Kasumi-1 (cell line): ENCODE measurements at regions not wholly inside any gene's neighbourhood (a gene's known extent, or its start where the extent isn't known, plus 50 kb on each side); places are given as distances from the start of the nearest gene placed in this dataset.
A peak's percentile ranks its signal among the peaks of the same experiment; 100 is the strongest.

Source experiments
- DNase-seq, 2 experiments: peaks; one replicate each; lab custom pipeline; 2025; lab: John Stamatoyannopoulos, UW

- no peak for DNase-seq
Observed at GRCh38 chr1:193513032-193513431, 326.6 kb upstream of the B3GALT2 start.

- no peak for DNase-seq
Observed at GRCh38 chr1:193504920-193505319, 318.5 kb upstream of the B3GALT2 start.

GRCh38 chr1:193498088-193498655, 311.8 kb upstream of the B3GALT2 start:
- no peak for DNase-seq

GRCh38 chr1:193494368-193494767, 308.0 kb upstream of the B3GALT2 start:
- DNase-seq, result no peak

- DNase-seq, result no peak
Observed at GRCh38 chr1:193489191-193489590, 302.8 kb upstream of the B3GALT2 start.

GRCh38 chr1:193487722-193488121, 301.3 kb upstream of the B3GALT2 start:
- DNase-seq, result no peak

GRCh38 chr1:193486671-193487229, 300.3 kb upstream of the B3GALT2 start:
- DNase-seq, result no peak

- no peak for DNase-seq
Observed at GRCh38 chr1:193480755-193481154, 294.3 kb upstream of the B3GALT2 start.

- DNase-seq, result no peak
Observed at GRCh38 chr1:193479187-193479586, 292.8 kb upstream of the B3GALT2 start.

GRCh38 chr1:193476748-193477147, 290.3 kb upstream of the B3GALT2 start:
- DNase-seq, result no peak

- no peak for DNase-seq
Observed at GRCh38 chr1:193473932-193474331, 287.5 kb upstream of the B3GALT2 start.

GRCh38 chr1:193472838-193473398, 286.5 kb upstream of the B3GALT2 start:
- no peak for DNase-seq

GRCh38 chr1:193472430-193472829, 286.0 kb upstream of the B3GALT2 start:
- DNase-seq, result no peak

- no peak for DNase-seq
Observed at GRCh38 chr1:193471981-193472380, 285.6 kb upstream of the B3GALT2 start.

GRCh38 chr1:193463326-193463932, 277.0 kb upstream of the B3GALT2 start:
- DNase-seq, result no peak

GRCh38 chr1:193462629-193463320, 276.4 kb upstream of the B3GALT2 start:
- peak; percentile 67 to 80 for DNase-seq

- no peak for DNase-seq
Observed at GRCh38 chr1:193458628-193459027, 272.2 kb upstream of the B3GALT2 start.

- no peak for DNase-seq
Observed at GRCh38 chr1:193457676-193458075, 271.3 kb upstream of the B3GALT2 start.

- no peak for DNase-seq
Observed at GRCh38 chr1:193456811-193457280, 270.4 kb upstream of the B3GALT2 start.

GRCh38 chr1:193451606-193452005, 265.2 kb upstream of the B3GALT2 start:
- DNase-seq, result no peak

- DNase-seq, result no peak
Observed at GRCh38 chr1:193451001-193451400, 264.6 kb upstream of the B3GALT2 start.

- DNase-seq, result no peak
Observed at GRCh38 chr1:193448682-193449461, 262.5 kb upstream of the B3GALT2 start.
